WTC11 (cell line): ENCODE measurements at regions not wholly inside any gene's neighbourhood (a gene's known extent, or its start where the extent isn't known, plus 50 kb on each side); places are given as distances from the start of the nearest gene placed in this dataset.

Experiments used
- FOXK1 ChIP-seq: sonication (generic); formaldehyde crosslinking; IDR thresholded peaks from 2 replicates; pipeline ENCODE4 v1.8.0; 2022; ENCODE audit warnings: mild to moderate bottlenecking, moderate library complexity, missing genetic modification reagents
- FOXP1 ChIP-seq: sonication (generic); formaldehyde crosslinking; IDR thresholded peaks from 2 replicates; pipeline ENCODE4 v1.8.0; 2022; ENCODE audit warnings: missing genetic modification reagents, mild to moderate bottlenecking, moderate library complexity, borderline replicate concordance
- GABPB1 ChIP-seq: sonication (generic); formaldehyde crosslinking; IDR thresholded peaks from 2 replicates; pipeline ENCODE4 v1.8.1; 2023; ENCODE audit warnings: mild to moderate bottlenecking, missing genetic modification reagents
- KAT7 ChIP-seq: sonication (generic); formaldehyde crosslinking; IDR thresholded peaks from 2 replicates; pipeline ENCODE4 v1.8.1; 2023; ENCODE audit warnings: missing genetic modification reagents, mild to moderate bottlenecking, borderline replicate concordance
- ZNF263 ChIP-seq: sonication (generic); formaldehyde crosslinking; IDR thresholded peaks from 2 replicates; pipeline ENCODE4 v1.8.1; 2022; ENCODE audit warnings: low read depth, mild to moderate bottlenecking, moderate library complexity, missing genetic modification reagents
- TF ChIP-seq, protein P1 (sequence below): fragments of 200-600 bp; IDR thresholded peaks from 2 replicates; pipeline ENCODE4 v1.8.0; 2022; ENCODE audit warnings: antibody characterized with exemption
- TF ChIP-seq, protein P2 (sequence below): sonication (generic); formaldehyde crosslinking; IDR thresholded peaks from 2 replicates; pipeline ENCODE4 v1.8.0; 2022; ENCODE audit warnings: mild to moderate bottlenecking, missing genetic modification reagents
- TF ChIP-seq, protein P3 (sequence below): sonication (generic); formaldehyde crosslinking; IDR thresholded peaks from 2 replicates; pipeline ENCODE4 v1.8.0; 2022; ENCODE audit warnings: mild to moderate bottlenecking, missing genetic modification reagents

DNA sequence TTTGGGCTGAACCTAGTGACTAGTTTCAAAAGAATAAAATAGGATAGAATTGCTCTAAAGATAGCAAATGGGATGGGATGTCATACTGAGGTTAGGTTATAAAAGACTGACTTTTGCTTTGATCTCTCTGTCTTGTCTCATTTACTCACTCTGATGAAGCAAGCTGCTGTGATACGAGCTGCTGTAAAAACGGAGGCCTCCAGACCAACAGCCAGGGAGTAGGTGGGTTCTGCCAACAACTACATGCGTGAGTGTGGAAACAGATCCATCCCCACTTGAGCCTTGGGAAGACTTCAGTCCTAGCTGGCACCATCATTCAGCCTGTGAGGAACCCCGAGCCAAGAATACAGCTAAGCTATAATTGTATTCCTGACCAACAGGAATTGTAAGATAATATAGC is 373.9 kb upstream of the CA10 start:
- no peak for TF ChIP-seq KAT7 (CRISPR knock-in tag)
- TF ChIP-seq GABPB1: no peak
- TF ChIP-seq FOXP1: no peak
- TF ChIP-seq, protein P1, sequence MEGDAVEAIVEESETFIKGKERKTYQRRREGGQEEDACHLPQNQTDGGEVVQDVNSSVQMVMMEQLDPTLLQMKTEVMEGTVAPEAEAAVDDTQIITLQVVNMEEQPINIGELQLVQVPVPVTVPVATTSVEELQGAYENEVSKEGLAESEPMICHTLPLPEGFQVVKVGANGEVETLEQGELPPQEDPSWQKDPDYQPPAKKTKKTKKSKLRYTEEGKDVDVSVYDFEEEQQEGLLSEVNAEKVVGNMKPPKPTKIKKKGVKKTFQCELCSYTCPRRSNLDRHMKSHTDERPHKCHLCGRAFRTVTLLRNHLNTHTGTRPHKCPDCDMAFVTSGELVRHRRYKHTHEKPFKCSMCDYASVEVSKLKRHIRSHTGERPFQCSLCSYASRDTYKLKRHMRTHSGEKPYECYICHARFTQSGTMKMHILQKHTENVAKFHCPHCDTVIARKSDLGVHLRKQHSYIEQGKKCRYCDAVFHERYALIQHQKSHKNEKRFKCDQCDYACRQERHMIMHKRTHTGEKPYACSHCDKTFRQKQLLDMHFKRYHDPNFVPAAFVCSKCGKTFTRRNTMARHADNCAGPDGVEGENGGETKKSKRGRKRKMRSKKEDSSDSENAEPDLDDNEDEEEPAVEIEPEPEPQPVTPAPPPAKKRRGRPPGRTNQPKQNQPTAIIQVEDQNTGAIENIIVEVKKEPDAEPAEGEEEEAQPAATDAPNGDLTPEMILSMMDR: no peak
- TF ChIP-seq ZNF263 (CRISPR knock-in tag): no peak
- TF ChIP-seq FOXK1 (CRISPR knock-in tag): no peak
- TF ChIP-seq, protein P2, sequence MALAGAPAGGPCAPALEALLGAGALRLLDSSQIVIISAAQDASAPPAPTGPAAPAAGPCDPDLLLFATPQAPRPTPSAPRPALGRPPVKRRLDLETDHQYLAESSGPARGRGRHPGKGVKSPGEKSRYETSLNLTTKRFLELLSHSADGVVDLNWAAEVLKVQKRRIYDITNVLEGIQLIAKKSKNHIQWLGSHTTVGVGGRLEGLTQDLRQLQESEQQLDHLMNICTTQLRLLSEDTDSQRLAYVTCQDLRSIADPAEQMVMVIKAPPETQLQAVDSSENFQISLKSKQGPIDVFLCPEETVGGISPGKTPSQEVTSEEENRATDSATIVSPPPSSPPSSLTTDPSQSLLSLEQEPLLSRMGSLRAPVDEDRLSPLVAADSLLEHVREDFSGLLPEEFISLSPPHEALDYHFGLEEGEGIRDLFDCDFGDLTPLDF (CRISPR knock-in tag): no peak
- TF ChIP-seq, protein P3, sequence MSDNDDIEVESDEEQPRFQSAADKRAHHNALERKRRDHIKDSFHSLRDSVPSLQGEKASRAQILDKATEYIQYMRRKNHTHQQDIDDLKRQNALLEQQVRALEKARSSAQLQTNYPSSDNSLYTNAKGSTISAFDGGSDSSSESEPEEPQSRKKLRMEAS (CRISPR knock-in tag): no peak
